Activated T-cell treated with anti-CD3 and anti-CD28 coated beads for 24 hours (primary cell): ENCODE measurements at regions not wholly inside any gene's neighbourhood (a gene's known extent, or its start where the extent isn't known, plus 50 kb on each side); places are given as distances from the start of the nearest gene placed in this dataset.

Experiments
- DNase-seq: peaks from one replicate; pipeline ENCODE4 v3.0.0-alpha.2; 2020; ENCODE audit warnings: low read depth

- no peak for DNase-seq
These were observed 86.7 kb upstream of the TTC34 start for GRCh38 chr1:2887941-2888855.

GRCh38 chr1:2890221-2890850, 88.8 kb upstream of the TTC34 start:
- no peak for DNase-seq

GRCh38 chr1:2891923-2892448, 90.5 kb upstream of the TTC34 start:
- no peak for DNase-seq

GRCh38 chr1:2893473-2894120, 92.1 kb upstream of the TTC34 start:
- no peak for DNase-seq

GRCh38 chr1:2894381-2895041, 93.0 kb upstream of the TTC34 start:
- DNase-seq: no peak

- DNase-seq: no peak
These were observed 95.3 kb upstream of the TTC34 start for GRCh38 chr1:2896824-2897223.

GRCh38 chr1:2903226-2903625, 101.7 kb upstream of the TTC34 start:
- DNase-seq: no peak

- DNase-seq: no peak
These were observed 102.7 kb upstream of the TTC34 start for GRCh38 chr1:2904191-2904590.

GRCh38 chr1:2905356-2905755, 103.9 kb upstream of the TTC34 start:
- DNase-seq: no peak

- no peak for DNase-seq
These were observed 104.6 kb upstream of the TTC34 start for GRCh38 chr1:2906085-2906484.

- DNase-seq: no peak
These were observed 105.1 kb upstream of the TTC34 start for GRCh38 chr1:2906620-2907019.

GRCh38 chr1:2907051-2907450, 105.6 kb upstream of the TTC34 start:
- DNase-seq: no peak

GRCh38 chr1:2908081-2908480, 106.6 kb upstream of the TTC34 start:
- no peak for DNase-seq

GRCh38 chr1:2908561-2908960, 107.1 kb upstream of the TTC34 start:
- no peak for DNase-seq

- DNase-seq: no peak
These were observed 108.3 kb upstream of the TTC34 start for GRCh38 chr1:2909797-2910196.

- DNase-seq: no peak
These were observed 108.7 kb upstream of the TTC34 start for GRCh38 chr1:2910211-2910610.

GRCh38 chr1:2911421-2912178, 109.7 kb upstream of the ACTRT2 start:
- DNase-seq: no peak

GRCh38 chr1:2912424-2913061, 108.7 kb upstream of the ACTRT2 start:
- no peak for DNase-seq

- DNase-seq: no peak
These were observed 108.2 kb upstream of the ACTRT2 start for GRCh38 chr1:2913091-2913490.

GRCh38 chr1:2914702-2915101, 106.6 kb upstream of the ACTRT2 start:
- DNase-seq: no peak

GRCh38 chr1:2916153-2916552, 105.1 kb upstream of the ACTRT2 start:
- no peak for DNase-seq
